HuH-7 (cell line): ENCODE measurements at regions not wholly inside any gene's neighbourhood (a gene's known extent, or its start where the extent isn't known, plus 50 kb on each side); places are given as distances from the start of the nearest gene placed in this dataset.

Experiments used
- DNase-seq: peaks from one replicate; pipeline ENCODE4 v3.0.0; 2011; ENCODE audit warnings: low spot score

DNA sequence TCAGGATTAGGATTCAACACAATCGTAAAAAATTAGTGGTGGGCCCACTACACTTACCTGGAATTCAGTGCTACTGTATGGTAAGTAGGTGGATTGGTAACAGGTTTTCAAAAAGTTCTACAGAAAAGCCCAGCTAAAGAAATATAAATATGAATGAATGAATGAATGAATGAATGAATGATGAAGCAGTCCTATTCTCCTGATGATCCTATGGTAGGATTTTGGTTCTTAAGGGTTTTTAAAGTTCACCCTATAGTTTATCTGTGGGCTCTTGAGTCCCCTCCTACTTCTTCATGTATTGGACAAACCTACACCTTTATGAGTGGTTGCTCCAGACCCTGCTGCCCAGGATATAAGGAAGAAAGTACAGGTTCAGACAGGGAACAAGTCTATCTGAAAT is 89.5 kb upstream of the HEY2 start:
- DNase-seq = no peak

DNA sequence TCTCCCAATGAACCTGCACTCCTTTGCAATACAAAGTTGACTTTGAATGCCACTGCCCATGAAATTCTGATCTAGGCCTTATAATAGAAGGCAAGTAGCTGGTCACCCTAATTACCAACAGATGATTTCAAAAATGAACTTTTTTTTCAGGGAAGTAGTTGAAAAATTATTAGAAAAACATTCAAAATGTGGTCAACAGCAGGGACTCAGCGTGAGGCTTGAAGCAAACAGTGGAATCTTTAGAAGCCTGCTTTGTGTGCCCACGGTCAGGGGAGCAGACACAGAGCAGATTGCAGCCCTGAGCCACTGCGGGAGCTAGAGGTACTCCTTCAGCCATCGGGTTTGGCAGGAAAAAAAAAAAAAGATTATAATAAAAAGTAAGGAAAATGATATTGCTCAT is 87.1 kb upstream of the HEY2 start:
- no peak for DNase-seq

DNA sequence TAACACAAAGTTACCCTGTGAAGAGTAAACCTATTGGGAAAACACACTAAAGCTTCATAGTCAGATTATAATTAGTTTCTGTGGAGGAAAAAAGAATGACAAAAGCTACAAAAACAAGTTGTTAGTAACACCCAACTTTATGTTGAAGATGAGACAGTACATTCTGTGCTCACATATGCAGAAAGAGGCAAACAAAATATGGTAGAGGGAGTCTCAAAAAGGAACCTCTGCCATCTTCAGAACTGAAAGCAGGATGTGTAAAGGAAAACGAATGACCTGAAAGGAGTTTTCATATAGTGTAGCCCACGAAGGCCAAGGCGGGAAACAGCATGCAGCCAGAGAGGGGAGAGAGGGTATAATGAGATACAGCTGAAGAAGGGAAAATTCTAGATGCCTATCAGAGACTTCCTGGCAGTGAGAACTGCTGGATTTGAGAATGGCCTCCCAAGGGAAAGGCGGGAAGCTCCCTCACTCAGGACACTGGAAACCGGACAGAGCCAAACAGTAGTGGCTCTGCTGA is 84.1 kb upstream of the HEY2 start:
- DNase-seq = no peak

DNA sequence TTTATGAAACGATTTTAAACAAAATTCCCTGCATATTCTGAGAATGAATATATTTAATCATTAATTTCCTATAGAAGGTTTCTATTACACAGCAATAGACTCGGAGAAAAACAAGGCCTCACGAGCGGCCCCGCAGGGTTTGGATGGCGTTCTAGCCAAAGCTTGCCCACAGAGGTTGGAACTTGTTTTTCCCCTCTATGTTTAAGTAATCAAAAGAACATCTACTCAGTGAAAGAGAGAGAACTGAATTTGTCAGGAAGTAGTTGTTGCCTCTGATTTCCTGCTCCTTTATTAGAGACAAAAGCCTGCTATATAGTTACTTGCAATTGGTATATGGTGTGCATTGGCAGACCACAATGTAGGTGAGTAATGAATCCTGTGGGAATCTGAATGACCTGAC is 82.1 kb upstream of the HEY2 start:
- DNase-seq = no peak

DNA sequence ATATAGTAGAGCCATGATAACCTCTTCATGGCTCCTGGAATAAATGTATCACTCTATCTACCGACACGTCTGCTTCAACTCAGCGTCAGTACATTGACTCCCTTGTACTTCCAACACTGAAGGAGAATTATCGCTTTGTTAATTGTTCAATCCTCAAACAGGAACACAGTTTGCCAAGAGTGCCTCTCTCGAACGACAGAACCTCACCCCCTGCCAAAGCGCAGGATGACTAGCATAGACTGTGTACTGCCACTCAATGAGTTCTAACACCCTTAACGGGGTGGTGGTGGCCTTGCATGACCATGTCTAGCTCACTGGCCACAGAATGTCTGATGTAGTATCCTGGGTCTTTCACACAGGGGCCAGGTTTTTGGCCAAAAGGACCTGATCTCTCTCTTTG is 81.4 kb upstream of the HEY2 start:
- no peak for DNase-seq

DNA sequence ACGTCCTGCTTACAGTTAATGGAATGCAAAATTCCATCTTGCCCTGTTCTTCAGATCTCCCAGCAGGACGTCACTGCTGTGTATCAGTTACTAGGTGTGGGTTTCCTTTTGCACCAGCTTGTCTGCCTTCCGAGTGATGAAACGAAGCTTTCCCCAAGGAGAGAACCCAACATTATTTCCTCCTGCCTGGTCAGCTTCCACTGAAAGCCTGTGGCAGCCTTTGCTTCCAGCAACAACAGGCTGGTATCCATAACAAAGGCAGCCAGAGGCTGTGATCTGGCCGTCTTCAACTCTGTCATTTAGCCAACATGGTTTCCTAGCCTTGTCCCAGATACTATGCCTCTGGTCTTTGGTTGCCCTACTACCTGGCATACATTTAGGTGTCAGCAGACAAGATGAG is 78.9 kb upstream of the HEY2 start:
- no peak for DNase-seq

DNA sequence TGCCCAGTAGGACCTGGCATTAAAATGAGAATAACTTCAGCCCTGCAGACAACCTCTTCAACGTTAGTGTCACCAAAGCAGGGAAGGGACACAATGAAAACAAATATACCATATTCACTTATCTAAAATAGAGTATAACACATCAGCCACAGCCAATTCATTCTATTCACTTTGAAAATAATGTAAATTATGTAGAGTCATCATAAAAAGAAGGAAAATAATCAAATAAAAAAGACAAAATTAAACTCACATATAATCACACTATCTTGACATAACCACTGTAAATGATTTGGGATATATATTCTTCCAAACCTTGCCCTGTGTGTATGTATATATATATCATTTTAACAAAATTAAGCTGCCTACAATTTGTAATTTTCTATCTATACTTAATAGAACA is 78.1 kb upstream of the HEY2 start:
- DNase-seq = no peak

DNA sequence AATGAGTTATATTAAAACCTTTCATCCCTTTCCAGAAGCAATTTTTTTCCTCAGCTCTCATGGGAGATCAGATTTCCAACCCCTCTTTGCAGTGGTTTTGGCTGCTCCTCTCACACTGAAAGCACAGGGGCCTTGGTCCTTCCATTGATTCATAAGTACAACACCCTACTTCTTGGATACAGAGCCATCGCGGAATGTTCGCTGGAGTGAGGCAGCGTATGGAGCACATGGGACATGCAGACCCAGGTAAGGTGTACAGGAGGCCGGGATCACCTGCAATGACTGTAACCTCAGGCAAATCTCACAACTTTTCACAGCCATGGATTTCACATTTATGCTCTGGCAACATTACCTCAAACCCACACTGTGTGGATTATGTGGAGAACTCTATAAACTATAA is 75.2 kb upstream of the HEY2 start:
- DNase-seq = no peak

DNA sequence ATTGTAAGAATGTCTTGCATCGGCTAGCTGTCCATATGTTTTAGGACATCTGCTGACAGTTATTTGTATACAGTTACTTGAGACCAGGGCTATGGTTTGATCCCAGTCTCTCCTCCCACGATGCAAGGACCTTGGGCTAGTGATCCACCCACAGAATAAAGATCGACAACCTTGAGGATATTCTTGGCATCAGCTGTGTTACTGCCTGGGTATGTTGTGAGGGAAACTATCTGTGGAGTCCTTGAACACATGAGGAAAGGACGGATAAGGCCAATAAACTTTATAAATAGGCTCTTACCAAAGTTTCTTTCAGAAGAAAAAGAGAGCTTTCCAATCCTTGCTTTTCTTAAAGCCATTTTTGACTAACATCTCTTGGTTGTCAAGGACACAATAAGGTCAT is 70.8 kb upstream of the HEY2 start:
- no peak for DNase-seq

DNA sequence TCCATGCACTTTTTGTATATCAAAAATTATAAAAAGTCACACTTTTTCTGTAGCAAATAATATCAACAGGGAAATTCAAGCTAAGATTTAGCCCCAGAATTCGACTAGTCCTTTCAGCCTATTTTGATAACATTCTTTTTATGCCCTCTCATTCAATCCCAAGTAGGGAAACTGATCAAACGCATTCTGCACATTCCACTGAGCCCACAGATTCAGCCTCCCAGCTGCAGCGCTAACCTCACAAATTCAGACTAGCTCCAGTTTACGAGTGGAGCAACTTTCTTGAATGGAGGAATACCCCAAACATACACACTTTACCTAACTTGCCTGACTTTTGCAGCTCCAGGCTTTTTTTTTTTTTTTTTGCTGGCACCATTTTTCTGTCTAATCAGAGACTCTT is 70.3 kb upstream of the HEY2 start:
- no peak for DNase-seq

DNA sequence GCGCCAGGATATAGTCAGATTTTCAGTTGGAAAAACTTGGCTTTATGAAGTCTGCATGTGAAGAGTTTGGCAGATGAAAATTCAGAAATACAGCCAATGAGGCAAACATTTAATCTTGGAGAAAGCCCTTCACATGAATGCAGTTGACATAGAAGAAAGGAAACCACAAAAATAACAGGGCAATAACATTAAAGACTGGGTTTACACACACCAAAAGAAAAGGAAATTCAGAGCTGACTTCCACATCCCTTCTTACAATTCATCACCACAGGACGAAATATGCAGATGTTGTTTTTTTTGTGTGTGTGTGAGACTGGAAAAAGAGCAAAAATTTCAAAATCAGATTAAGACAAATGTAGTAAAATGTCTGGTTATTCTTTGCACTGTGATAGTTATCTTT is 69.8 kb upstream of the HEY2 start:
- no peak for DNase-seq

DNA sequence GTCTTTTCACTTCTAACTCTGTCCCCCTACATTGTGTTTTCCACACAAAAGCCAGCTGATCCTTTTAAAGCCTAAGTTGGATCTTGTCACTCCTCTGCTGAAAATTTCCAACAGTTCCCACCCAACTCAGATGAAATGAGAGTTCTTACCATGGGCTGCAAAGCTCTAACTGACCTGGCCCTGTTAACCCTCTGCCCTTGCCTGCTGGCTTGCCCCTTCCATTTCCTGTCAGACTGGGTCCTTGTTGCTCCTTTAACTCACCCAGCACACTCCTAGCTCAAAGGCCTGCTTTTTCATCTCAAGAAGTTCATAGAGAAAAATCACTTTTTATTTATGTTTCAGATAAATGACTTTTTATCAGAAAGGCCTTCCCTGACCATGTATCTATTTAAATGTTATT is 66.5 kb upstream of the HEY2 start:
- DNase-seq = no peak

DNA sequence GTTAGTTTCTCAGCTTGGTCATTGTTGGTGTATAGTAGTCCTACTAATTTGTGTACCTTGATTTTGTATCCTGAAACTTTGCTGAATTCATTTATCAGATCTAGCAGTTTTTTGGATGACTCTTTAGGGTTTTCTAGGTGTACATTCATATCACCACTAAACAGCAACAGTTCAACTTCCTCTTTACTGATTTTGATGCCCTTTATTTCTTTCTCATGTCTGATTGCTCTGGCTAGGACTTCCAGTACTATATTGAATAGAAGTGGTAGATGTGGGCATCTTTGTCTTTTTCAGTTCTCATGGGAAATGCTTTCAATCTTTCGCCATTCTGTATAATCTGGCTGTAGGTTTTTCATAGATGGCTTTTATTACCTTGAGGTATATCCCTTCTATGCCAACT is 61.3 kb upstream of the HEY2 start:
- no peak for DNase-seq

DNA sequence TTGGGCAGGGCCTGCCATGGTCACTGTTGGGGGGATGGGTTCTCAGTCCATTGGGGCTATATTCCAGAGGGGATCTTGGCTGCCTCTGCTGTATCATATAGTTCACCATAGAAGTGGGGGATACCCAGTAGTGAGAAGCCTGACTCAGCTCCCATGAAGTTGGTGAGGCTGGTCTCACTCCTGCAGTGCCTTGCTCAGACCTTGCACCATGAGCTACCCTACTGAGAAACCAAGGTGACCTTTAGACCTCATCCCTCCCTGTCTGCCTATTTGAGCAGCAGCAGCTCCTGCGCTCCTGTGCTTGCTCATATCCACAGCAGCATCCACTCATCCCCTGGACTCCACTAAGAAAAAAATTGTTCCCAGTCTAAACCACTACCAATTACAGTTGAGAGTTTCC is 56.0 kb upstream of the HEY2 start:
- DNase-seq = no peak

DNA sequence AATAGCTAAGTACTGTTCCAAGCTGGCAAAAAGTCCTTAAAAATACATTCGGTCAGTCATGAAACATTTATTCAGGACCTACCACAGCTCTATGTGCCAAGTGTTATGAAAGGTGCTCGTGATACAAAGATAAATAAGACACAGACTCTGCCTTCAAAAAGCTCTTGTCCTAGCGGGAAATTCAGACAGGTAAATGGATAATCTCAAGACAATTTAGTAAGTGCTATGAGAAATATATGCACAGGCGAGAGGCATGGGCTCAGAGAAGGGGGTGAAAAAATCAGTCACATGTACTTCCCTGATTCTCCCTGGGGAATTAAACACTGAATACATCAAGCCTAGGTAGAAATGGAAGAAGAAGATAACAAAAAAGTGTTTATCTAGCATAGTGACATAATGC is 49.8 kb upstream of the HEY2 start:
- no peak for DNase-seq
